ENCODE measurements at regions not wholly inside any gene's neighbourhood (a gene's known extent, or its start where the extent isn't known, plus 50 kb on each side); places are given as distances from the start of the nearest gene placed in this dataset.

DNA sequence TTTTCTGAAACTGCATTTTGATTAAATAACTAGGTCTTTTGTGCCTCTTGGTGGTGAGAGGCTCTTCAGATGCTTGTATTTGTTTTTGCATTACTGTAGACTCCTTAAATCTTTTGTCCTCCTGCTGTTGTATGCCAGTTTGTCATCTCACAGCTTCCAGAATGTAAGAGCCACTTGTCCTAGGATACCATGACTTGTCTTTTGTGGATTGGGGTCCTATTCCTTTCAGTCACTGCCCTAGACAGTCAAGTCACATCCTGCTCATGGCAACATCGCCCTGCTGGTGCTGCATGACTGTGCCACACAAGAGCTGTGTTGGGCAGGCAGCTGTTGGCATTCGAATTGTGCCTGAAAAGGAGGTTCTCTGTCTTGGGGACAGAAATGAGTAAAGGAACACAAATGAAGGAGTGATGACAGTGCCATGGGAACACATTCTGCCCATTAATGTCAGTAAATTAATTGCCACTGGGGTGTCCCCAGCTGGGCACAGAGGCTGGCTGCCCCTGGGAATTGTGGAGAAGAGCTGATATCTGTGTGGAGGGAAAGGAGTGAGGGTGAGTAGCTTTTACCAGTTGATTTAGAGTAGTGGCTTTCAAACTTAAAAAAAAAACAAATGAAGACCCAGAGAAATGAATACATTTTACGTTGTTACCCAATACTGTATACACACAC, 140.3 kb downstream of the ARL6IP6 start:
- no peak overlapping the region for H3K27ac ChIP-seq (ENCODE audit: low read depth, low read length)
- ChIA-PET CTCF (ENCODE audit: partially characterized antibody) (no interaction called here), POLR2A (ENCODE audit: partially characterized antibody) (no interaction called here)
- H3K9me3 ChIP-seq (ENCODE audit: control insufficient read depth in 1 of 2, low read length in 2 of 2): peaks cover 0 to 11% of the 10 kb centered on the region in 2 donors
- no peaks in the 10 kb centered on the region for H3K36me3 ChIP-seq (ENCODE audit: insufficient read depth, low read length)
- H3K36me3 Mint-ChIP-seq: peaks cover 0 to 2% of the 10 kb centered on the region in 2 donors
- H3K4me1 Mint-ChIP-seq: no peaks in the 10 kb centered on the region
- H3K4me1 ChIP-seq (ENCODE audit: insufficient read depth, low read length): no peaks in the 10 kb centered on the region
- no peak for DNase-seq
- H3K9me3 Mint-ChIP-seq: peaks cover 7 to 29% (median 25%) of the 10 kb centered on the region in 8 donors
- no peaks in the 10 kb centered on the region for H3K27me3 ChIP-seq (ENCODE audit: insufficient read depth, low read length)
- intact Hi-C loops (cut with micrococcal nuclease): no loop called here
- H3K4me3 Mint-ChIP-seq: no peak overlapping the region
- no peak overlapping the region for H3K4me3 ChIP-seq (ENCODE audit: low read length in 2 of 2)
- H3K27me3 Mint-ChIP-seq: peaks cover 0 to 2% of the 10 kb centered on the region in 2 donors
- no peak overlapping the region for H3K27ac Mint-ChIP-seq

DNA sequence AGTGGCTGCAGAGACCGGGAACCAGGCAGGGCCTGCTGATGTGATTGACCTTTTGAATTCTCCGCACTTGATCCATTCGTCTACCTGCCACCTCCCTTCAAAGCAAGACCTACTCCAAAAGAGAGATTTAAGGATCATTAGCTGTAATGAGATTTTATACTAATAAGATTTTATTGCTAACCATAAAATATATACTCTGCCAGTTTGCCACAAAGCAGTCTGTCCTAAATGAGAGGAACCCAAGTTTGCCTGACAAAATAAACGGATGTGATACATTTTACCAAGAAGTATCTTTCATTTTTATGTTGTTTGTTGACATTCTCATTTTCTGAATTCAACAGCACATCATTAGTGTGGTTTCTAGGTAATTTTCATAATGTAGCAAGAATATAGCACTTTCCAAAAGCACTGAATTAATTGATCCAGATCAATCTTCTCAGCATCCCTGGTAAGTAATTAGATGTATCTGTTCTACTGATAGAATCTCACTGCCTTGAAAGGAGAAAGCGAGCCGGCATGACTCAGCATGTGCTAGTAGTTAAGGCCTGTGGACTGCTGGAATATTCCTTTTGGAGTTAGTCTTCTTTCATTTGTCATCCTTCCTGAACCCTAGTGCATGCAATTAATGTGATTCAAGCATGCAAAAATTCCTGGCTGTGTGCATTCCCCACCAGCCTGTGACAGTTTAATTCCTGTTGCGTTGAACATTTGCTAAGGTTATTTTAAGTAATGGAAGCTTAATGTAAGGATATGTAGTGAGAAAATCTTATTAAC, 128.5 kb downstream of the ARL6IP6 start:
- peaks cover 0 to 6% (median 1%) of the 10 kb centered on the region in 8 donors for H3K9me3 Mint-ChIP-seq
- Histone ChIP-seq H3K27me3 (ENCODE audit: insufficient read depth, low read length) (no peaks in the 10 kb centered on the region), H3K4me1 (ENCODE audit: insufficient read depth, low read length) (no peaks in the 10 kb centered on the region), H3K9me3 (ENCODE audit: control insufficient read depth in 1 of 2, low read length in 2 of 2) (no peaks in the 10 kb centered on the region), H3K27ac (ENCODE audit: low read depth, low read length) (no peak overlapping the region), H3K36me3 (ENCODE audit: insufficient read depth, low read length) (no peaks in the 10 kb centered on the region), H3K4me3 (ENCODE audit: low read length in 2 of 2) (no peak overlapping the region)
- no peaks in the 10 kb centered on the region for H3K4me1 Mint-ChIP-seq
- no peak for DNase-seq
- peaks cover 1 to 2% of the 10 kb centered on the region in 2 donors for H3K27me3 Mint-ChIP-seq
- CTCF ChIA-PET (ENCODE audit: partially characterized antibody): interaction anchor here (1.2 kb wide), 1 partner anchor 14 kb away, joined by 3 read pairs; no protein-coding TSS in a partner anchor
- no peaks in the 10 kb centered on the region for H3K36me3 Mint-ChIP-seq
- H3K4me3 Mint-ChIP-seq: no peak overlapping the region
- H3K27ac Mint-ChIP-seq: no peak overlapping the region
- POLR2A ChIA-PET (ENCODE audit: partially characterized antibody): no interaction called here
- intact Hi-C loops (cut with micrococcal nuclease): no loop called here

DNA sequence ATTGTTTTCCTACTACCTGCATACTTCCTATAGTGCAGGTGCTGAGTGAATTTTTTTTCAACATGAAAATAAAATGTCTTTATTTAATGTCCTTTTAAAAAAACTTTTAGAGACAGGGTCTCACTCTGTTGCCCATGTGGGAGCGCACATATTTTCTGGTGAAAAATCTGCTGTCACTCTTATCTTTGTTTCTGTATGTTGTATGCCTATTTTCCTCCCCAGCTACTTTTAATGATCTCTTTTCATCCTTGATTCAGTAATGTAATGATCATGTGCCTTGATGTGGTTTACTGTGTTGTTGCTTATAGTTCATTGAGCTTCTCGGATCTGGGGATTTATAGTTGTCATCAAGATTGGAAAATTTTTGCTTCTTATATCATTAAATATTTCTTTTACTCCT, 117.3 kb downstream of the ARL6IP6 start:
- CTCF ChIA-PET (ENCODE audit: partially characterized antibody): no interaction called here
- intact Hi-C loops (cut with micrococcal nuclease): no loop called here
- Mint-ChIP-seq H3K4me1 (no peaks in the 10 kb centered on the region), H3K9me3 (peaks cover 0 to under 1% (median 0%) of the 10 kb centered on the region in 8 donors), H3K27ac (no peak overlapping the region), H3K36me3 (no peaks in the 10 kb centered on the region), H3K4me3 (no peak overlapping the region), H3K27me3 (peaks cover 2 to 10% of the 10 kb centered on the region in 2 donors)
- no peaks in the 10 kb centered on the region for H3K4me1 ChIP-seq (ENCODE audit: insufficient read depth, low read length)
- POLR2A ChIA-PET (ENCODE audit: partially characterized antibody): no interaction called here
- H3K27ac ChIP-seq (ENCODE audit: low read depth, low read length): no peak overlapping the region
- H3K9me3 ChIP-seq (ENCODE audit: control insufficient read depth in 1 of 2, low read length in 2 of 2): no peaks in the 10 kb centered on the region
- no peak overlapping the region for H3K4me3 ChIP-seq (ENCODE audit: low read length in 2 of 2)
- no peaks in the 10 kb centered on the region for H3K27me3 ChIP-seq (ENCODE audit: insufficient read depth, low read length)
- H3K36me3 ChIP-seq (ENCODE audit: insufficient read depth, low read length): no peaks in the 10 kb centered on the region
- DNase-seq: no peak

DNA sequence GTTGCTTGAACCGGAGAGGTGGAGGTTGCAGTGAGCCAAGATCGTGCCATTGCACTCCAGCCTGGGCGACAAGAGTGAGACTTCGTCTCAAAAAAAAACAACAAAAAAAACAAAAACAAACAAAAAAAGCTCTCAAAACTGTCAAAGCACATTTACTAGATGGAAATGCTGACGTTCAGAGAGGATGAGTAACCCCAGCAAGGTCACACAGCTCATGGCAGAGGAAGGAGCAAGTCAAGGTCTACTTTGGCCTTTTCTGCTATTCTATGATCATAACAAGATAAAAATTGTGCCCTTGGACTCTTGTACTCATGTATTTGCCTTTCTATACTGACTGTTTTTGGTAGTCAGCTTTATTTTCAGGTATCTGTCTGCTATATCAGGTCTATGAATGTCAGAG, 109.5 kb downstream of the ARL6IP6 start:
- Mint-ChIP-seq H3K4me1 (no peaks in the 10 kb centered on the region), H3K36me3 (no peaks in the 10 kb centered on the region), H3K4me3 (no peak overlapping the region), H3K27me3 (peaks cover 0 to 1% of the 10 kb centered on the region in 2 donors), H3K9me3 (no peaks in the 10 kb centered on the region), H3K27ac (no peak overlapping the region)
- Histone ChIP-seq H3K4me3 (ENCODE audit: low read length in 2 of 2) (no peak overlapping the region), H3K27ac (ENCODE audit: low read depth, low read length) (no peak overlapping the region), H3K9me3 (ENCODE audit: control insufficient read depth in 1 of 2, low read length in 2 of 2) (no peaks in the 10 kb centered on the region), H3K27me3 (ENCODE audit: insufficient read depth, low read length) (no peaks in the 10 kb centered on the region), H3K4me1 (ENCODE audit: insufficient read depth, low read length) (no peaks in the 10 kb centered on the region), H3K36me3 (ENCODE audit: insufficient read depth, low read length) (no peaks in the 10 kb centered on the region)
- ChIA-PET POLR2A (ENCODE audit: partially characterized antibody) (no interaction called here), CTCF (ENCODE audit: partially characterized antibody) (no interaction called here)
- intact Hi-C loops (cut with micrococcal nuclease): no loop called here
- DNase-seq: no peak

DNA sequence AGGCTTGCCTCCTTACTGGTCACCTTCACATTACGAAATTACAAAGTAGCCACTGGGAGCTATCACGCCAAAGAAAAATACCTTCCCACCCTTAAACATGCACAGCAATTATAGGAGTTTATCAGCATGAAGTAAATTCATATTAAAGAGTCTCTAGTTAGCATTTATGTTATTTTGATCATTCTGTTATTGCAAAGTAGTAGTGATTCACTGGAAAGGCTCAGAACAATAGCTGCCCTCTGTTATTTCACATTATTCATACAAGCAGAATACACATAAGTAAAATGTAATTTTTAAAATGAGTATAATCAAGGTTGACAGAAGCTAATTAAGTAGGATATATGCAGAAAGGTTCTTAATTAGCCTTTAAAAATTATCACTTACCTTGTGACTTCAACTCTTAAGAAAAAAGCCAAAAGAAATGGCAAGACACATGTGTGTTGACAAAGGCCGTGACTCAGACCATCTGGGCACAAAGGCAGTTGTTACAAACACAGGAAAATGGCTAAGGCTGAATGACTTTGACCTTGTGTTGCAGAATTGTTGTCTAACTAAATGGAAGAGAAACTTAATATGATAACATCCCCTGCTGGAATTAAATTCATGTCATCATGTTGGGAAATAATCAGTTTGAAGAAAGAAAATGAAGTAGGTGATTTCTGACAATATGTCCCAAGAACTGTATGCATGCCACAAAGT, 108.3 kb downstream of the ARL6IP6 start:
- Histone ChIP-seq H3K4me3 (ENCODE audit: low read length in 2 of 2) (no peak overlapping the region), H3K27ac (ENCODE audit: low read depth, low read length) (no peak overlapping the region), H3K9me3 (ENCODE audit: control insufficient read depth in 1 of 2, low read length in 2 of 2) (no peaks in the 10 kb centered on the region), H3K4me1 (ENCODE audit: insufficient read depth, low read length) (no peaks in the 10 kb centered on the region), H3K27me3 (ENCODE audit: insufficient read depth, low read length) (no peaks in the 10 kb centered on the region), H3K36me3 (ENCODE audit: insufficient read depth, low read length) (no peaks in the 10 kb centered on the region)
- Mint-ChIP-seq H3K4me1 (no peaks in the 10 kb centered on the region), H3K9me3 (no peaks in the 10 kb centered on the region), H3K4me3 (no peak overlapping the region), H3K27me3 (peaks cover 0 to 2% of the 10 kb centered on the region in 2 donors), H3K27ac (no peak overlapping the region), H3K36me3 (no peaks in the 10 kb centered on the region)
- intact Hi-C loops (cut with micrococcal nuclease): no loop called here
- ChIA-PET CTCF (ENCODE audit: partially characterized antibody) (no interaction called here), POLR2A (ENCODE audit: partially characterized antibody) (no interaction called here)
- no peak for DNase-seq

DNA sequence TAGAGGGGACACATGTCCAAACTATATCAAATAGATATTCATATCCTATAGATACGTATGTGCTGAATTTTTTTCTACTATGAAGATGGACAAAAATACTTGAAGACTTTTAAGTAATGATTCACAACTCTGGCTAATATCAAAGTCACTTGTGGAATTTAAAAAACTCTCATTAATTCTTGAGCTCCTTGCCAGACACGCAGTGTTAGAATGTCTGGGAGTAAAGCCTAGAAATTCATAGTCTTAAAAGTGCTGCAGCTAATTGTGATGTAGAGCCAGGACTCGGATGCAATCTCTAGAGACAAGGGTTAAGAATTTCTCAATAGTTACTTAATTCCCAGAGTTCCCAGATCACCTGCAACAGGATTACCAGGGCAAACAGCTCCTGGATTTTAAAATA, 107.4 kb downstream of the ARL6IP6 start:
- no peaks in the 10 kb centered on the region for H3K36me3 Mint-ChIP-seq
- H3K36me3 ChIP-seq (ENCODE audit: insufficient read depth, low read length): no peaks in the 10 kb centered on the region
- no peak overlapping the region for H3K27ac ChIP-seq (ENCODE audit: low read depth, low read length)
- intact Hi-C loops (cut with micrococcal nuclease): no loop called here
- H3K9me3 ChIP-seq (ENCODE audit: control insufficient read depth in 1 of 2, low read length in 2 of 2): no peaks in the 10 kb centered on the region
- no peak overlapping the region for H3K4me3 ChIP-seq (ENCODE audit: low read length in 2 of 2)
- CTCF ChIA-PET (ENCODE audit: partially characterized antibody): no interaction called here
- POLR2A ChIA-PET (ENCODE audit: partially characterized antibody): no interaction called here
- H3K9me3 Mint-ChIP-seq: no peaks in the 10 kb centered on the region
- H3K4me1 ChIP-seq (ENCODE audit: insufficient read depth, low read length): no peaks in the 10 kb centered on the region
- no peaks in the 10 kb centered on the region for H3K27me3 ChIP-seq (ENCODE audit: insufficient read depth, low read length)
- no peaks in the 10 kb centered on the region for H3K4me1 Mint-ChIP-seq
- peaks cover 0 to 5% of the 10 kb centered on the region in 2 donors for H3K27me3 Mint-ChIP-seq
- no peak overlapping the region for H3K27ac Mint-ChIP-seq
- H3K4me3 Mint-ChIP-seq: no peak overlapping the region
- DNase-seq: no peak

DNA sequence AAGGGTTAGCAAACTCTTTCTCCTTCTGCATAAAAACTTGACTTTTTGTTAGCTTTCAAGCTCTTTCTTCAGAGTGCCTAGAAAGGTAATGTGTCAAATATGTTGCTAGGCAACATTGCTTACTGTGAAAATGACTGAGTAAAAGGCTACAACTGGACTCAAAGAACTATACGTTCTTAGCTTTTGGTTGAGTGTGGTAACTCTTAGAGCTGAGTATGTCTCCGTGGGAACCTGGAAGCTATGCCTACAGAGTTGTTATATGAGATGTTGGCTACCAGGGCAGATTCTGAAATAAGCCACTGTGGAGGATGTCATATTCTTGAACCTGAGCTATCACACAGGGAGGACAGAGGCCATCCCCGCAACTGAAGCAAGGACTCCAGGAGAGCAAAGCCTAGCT, 105.5 kb downstream of the ARL6IP6 start:
- no peaks in the 10 kb centered on the region for H3K9me3 ChIP-seq (ENCODE audit: control insufficient read depth in 1 of 2, low read length in 2 of 2)
- no peaks in the 10 kb centered on the region for H3K36me3 ChIP-seq (ENCODE audit: insufficient read depth, low read length)
- POLR2A ChIA-PET (ENCODE audit: partially characterized antibody): no interaction called here
- CTCF ChIA-PET (ENCODE audit: partially characterized antibody): no interaction called here
- Mint-ChIP-seq H3K27ac (no peak overlapping the region), H3K4me3 (no peak overlapping the region), H3K9me3 (no peaks in the 10 kb centered on the region), H3K27me3 (peaks cover 4 to 7% of the 10 kb centered on the region in 2 donors), H3K36me3 (no peaks in the 10 kb centered on the region), H3K4me1 (no peaks in the 10 kb centered on the region)
- no peak overlapping the region for H3K4me3 ChIP-seq (ENCODE audit: low read length in 2 of 2)
- H3K4me1 ChIP-seq (ENCODE audit: insufficient read depth, low read length): no peaks in the 10 kb centered on the region
- intact Hi-C loops (cut with micrococcal nuclease): no loop called here
- DNase-seq: no peak
- no peaks in the 10 kb centered on the region for H3K27me3 ChIP-seq (ENCODE audit: insufficient read depth, low read length)
- H3K27ac ChIP-seq (ENCODE audit: low read depth, low read length): no peak overlapping the region

Data from CD4-positive, alpha-beta memory T cell (primary cell).